ENCODE measurements at regions not wholly inside any gene's neighbourhood (a gene's known extent, or its start where the extent isn't known, plus 50 kb on each side); places are given as distances from the start of the nearest gene placed in this dataset.

GRCh38 chr1:58307431-58307830, 239.1 kb downstream of the OMA1 start:
- no peak for DNase-seq

GRCh38 chr1:58305622-58306021, 240.9 kb downstream of the OMA1 start:
- no peak for DNase-seq

GRCh38 chr1:58304346-58304975, 242.1 kb downstream of the OMA1 start:
- DNase-seq, result no peak

- DNase-seq, result no peak
Measured at GRCh38 chr1:58303841-58304240, 242.7 kb downstream of the OMA1 start.

GRCh38 chr1:58293388-58293787, 253.1 kb downstream of the OMA1 start:
- no peak for DNase-seq

GRCh38 chr1:58290685-58291372, 255.7 kb downstream of the OMA1 start:
- peak in 1 of 6 experiments; percentile 2 for DNase-seq

GRCh38 chr1:58288624-58289142, 257.8 kb downstream of the OMA1 start:
- DNase-seq, result no peak

- no peak for DNase-seq
Measured at GRCh38 chr1:58287894-58288623, 258.5 kb downstream of the OMA1 start.

- no peak for DNase-seq
Measured at GRCh38 chr1:58284225-58284510, 262.4 kb downstream of the OMA1 start.

GRCh38 chr1:58283388-58284224, 262.9 kb downstream of the OMA1 start:
- DNase-seq, result no peak

- no peak for DNase-seq
Measured at GRCh38 chr1:58282623-58283387, 263.7 kb downstream of the OMA1 start.

GRCh38 chr1:58266242-58266641, 280.3 kb downstream of the OMA1 start:
- DNase-seq, result no peak

- no peak for DNase-seq
Measured at GRCh38 chr1:58264462-58264861, 282.1 kb downstream of the OMA1 start.

GRCh38 chr1:58262702-58263101, 283.8 kb downstream of the OMA1 start:
- DNase-seq, result no peak

- no peak for DNase-seq
Measured at GRCh38 chr1:58258082-58258481, 288.4 kb downstream of the OMA1 start.

GRCh38 chr1:58257003-58257402, 289.5 kb downstream of the OMA1 start:
- no peak for DNase-seq

GRCh38 chr1:58256546-58256945, 290.0 kb downstream of the OMA1 start:
- DNase-seq, result no peak

GRCh38 chr1:58256041-58256440, 290.5 kb downstream of the OMA1 start:
- no peak for DNase-seq

- DNase-seq, result no peak
Measured at GRCh38 chr1:58255192-58255591, 291.3 kb downstream of the OMA1 start.

- no peak for DNase-seq
Measured at GRCh38 chr1:58251430-58252073, 295.0 kb downstream of the OMA1 start.

- no peak for DNase-seq
Measured at GRCh38 chr1:58250587-58250948, 296.0 kb downstream of the OMA1 start.
